GM21717 (cell line): ENCODE measurements at regions not wholly inside any gene's neighbourhood (a gene's known extent, or its start where the extent isn't known, plus 50 kb on each side); places are given as distances from the start of the nearest gene placed in this dataset.

Source experiments
- ATAC-seq: cut with Tn5 transposase; IDR thresholded peaks from one replicate; pipeline ENCODE4 v1.9.1; 2021; ENCODE audit warnings: mild to moderate bottlenecking, moderate library complexity; ENCODE audit not compliant: unreplicated experiment

- ATAC-seq, result no peak
Measured at GRCh38 chr3:79847928-79848327, 80.1 kb upstream of the ROBO1 start.

GRCh38 chr3:79846148-79846933 is 78.5 kb upstream of the ROBO1 start:
- no peak for ATAC-seq

GRCh38 chr3:79845546-79845945 is 77.7 kb upstream of the ROBO1 start:
- no peak for ATAC-seq

GRCh38 chr3:79844176-79844575 is 76.4 kb upstream of the ROBO1 start:
- no peak for ATAC-seq

GRCh38 chr3:79843180-79843579 is 75.4 kb upstream of the ROBO1 start:
- ATAC-seq, result no peak

- no peak for ATAC-seq
Measured at GRCh38 chr3:79835701-79836100, 67.9 kb upstream of the ROBO1 start.

- no peak for ATAC-seq
Measured at GRCh38 chr3:79824166-79824565, 56.4 kb upstream of the ROBO1 start.

- no peak for ATAC-seq
Measured at GRCh38 chr3:79822076-79822475, 54.3 kb upstream of the ROBO1 start.

- ATAC-seq, result no peak
Measured at GRCh38 chr3:79820089-79820488, 52.3 kb upstream of the ROBO1 start.

- no peak for ATAC-seq
Measured at GRCh38 chr3:79818015-79818414, 50.2 kb upstream of the ROBO1 start.
